Retina (tissue), 1 donor: ENCODE measurements at regions not wholly inside any gene's neighbourhood (a gene's known extent, or its start where the extent isn't known, plus 50 kb on each side); places are given as distances from the start of the nearest gene placed in this dataset.

ENCODE experiments used
- DNase-seq: peaks from one replicate; pipeline ENCODE4 v3.0.0-alpha.2; 2016

DNA sequence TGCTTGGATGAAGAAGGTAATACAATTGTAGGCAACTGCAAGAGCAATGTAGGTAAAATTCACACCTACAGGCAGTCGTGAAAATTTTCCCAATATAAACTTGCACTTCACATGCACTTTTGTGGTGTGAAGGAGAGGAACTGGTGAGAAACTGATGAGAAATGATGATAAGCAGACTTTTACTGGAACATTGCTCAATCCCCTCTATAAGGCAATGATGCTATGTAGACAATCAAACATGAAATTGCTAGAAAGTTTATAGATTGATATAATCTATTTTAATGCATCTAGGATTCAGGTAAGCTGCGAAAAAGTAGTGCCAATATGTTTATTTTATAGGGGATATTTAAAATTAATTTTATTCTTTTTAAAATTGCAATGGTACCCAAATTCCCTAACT is 802.2 kb downstream of the KCNT2 start:
- DNase-seq = no peak

DNA sequence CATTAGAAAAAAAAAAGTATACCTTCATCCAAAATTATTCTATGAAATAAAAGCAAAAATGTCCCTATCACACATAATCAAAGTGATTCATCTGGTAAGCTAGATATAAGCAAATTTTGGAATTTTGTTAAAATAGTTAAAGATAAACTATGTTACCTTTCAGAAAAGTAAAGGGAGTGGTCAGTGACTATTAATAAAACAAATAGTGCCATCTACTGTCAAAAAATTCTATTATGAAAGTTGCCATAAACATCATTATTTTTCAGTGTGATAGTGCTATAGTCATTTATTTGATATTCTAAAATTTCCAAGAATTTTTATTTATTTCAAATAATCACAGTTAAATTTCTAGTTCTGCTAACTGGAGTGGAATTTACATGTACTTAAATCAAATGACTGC is 803.7 kb downstream of the KCNT2 start:
- DNase-seq = no peak

DNA sequence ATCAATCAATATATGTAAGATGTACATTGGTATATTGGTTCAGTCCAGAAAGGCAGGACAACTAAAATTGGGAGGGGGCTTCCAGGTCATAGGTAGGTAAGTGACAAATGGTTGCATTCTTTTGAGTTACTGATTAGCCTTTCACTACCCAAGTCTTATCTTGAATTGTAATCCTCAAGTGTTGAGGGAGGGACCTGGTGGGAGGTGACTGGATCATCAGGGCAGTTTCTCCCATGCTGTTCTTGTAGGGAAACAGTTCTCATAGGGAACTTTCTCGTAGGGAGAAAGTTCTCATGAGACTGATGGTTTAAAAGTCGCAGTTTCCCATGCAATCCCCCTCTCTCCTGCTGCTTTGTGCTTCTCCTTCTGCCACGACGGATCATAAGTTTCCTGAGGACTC is 809.2 kb downstream of the KCNT2 start:
- DNase-seq = no peak

DNA sequence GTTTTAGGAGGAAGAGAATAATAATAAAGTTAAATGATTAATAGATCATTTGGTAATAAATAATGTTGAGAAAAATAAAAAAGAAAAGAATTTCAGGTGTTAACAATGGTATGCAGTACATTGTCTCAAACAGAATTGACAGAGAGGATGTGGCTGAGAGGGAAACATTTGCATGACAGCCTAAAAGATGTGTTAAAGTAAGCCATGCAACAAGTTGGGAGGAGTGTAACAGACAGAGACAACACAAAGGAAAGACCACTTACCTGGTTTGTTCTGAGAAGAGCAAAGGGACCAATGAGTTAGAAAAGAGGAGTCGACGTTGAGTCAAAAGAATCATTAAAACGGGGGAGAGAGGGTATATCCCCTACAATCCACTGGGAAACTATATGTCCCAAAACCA is 814.0 kb downstream of the KCNT2 start:
- DNase-seq = no peak

DNA sequence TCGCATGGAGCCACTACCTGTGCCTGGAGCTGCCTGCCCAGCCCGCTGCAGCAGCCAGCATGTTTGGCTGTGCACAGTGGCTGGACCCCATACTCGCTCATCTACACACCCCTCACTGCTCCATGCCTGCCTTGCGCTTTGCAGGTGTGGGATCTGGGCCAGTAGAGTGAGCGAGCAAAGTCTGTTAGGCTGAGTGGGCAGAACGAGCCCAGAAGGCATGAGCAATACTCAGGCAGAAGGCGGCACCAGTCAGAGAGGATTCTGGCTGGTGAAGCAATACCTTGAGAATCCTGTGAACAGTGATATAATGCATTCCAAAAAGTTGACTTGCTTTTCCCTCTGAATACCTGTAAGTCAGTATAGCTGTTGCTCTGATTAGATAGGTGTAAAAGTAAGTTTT is 816.4 kb downstream of the KCNT2 start:
- DNase-seq = no peak

DNA sequence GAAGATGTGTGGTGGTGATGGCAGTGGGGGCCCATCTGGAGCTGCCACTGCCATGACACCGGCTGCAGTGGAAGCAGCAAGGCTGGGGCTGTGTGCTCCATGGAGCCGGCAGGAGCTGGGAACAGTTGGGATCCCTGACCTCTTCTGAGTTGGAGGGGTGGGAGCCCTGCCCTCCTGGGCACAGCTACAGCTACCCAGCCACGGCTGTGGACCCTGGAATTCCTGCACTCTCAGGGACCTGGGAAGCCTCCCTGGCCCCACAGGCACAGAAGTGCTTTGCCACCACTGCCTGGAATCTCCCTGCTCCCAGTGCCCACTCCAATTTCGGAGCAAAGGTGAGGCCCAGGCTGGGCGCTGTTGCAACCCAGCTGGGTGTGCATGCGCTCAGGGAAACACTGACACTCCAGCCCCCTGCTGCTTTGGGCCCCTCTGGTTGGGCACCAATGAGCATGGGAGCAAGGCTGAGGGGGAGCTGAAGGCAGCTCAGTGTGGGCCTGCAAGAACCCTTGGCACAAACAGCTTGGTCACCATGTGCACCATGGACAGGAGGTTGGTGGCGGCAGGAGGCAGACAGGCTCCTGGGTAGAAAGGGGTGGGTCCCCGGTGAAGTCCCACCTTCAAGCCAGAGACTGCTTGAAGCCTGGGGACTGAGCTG is 817.6 kb downstream of the KCNT2 start:
- no peak for DNase-seq

DNA sequence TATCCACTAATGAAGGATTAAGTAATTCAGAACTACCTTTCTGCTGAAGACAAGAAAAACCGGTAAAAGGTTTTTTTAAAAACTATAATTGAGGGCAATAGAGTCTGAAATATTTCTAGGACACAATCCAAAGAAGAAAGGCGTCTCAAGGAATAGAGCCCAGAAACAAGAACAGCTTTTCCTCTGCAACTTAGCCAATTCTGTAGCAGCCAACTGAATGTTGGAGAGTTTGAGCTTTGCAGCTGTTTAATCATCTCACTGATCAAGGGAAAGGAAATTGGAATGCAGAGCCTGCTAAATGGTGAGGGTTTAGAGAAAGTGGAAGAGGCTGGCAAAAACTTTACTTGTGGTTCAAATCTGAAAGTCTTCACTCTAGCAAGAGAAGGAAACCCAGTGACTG is 818.9 kb downstream of the KCNT2 start:
- DNase-seq = no peak

DNA sequence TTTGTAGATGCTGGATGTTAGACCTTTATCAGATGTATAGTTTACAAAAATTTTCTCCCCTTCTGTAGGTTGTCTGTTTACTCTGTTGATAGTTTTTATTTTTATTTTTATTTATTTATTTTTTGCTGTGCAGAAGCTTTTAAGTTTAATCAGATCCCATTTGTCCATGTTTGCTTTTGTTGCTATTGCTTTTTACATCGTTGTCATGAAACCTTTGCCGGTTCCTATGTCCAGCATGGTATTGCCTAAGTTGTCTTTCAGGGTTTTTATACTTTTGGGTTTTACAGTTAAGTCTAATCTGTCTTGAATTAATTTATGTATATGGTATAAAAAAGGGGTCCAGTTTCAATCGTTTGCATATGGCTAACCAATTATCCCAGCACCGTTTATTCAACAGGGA is 819.5 kb downstream of the KCNT2 start:
- no peak for DNase-seq

DNA sequence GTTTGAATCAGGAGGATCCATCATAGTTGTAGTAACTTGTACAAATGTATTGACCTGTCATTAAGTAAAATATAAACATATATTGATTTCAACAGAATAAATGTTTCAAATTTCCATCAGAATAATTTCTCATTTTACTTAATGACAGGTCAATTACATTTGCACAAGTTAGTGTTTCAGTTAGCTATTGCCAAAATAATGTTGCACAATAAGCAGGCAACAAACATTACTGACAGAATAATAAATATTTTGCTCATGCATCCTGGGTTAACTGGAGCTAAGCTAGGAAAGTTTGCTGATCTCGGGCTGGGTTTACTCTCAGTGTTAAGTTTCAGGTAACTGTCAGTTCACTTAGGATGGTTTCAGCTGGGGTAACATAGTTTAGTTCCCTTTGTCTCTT is 822.4 kb downstream of the KCNT2 start:
- no peak for DNase-seq

DNA sequence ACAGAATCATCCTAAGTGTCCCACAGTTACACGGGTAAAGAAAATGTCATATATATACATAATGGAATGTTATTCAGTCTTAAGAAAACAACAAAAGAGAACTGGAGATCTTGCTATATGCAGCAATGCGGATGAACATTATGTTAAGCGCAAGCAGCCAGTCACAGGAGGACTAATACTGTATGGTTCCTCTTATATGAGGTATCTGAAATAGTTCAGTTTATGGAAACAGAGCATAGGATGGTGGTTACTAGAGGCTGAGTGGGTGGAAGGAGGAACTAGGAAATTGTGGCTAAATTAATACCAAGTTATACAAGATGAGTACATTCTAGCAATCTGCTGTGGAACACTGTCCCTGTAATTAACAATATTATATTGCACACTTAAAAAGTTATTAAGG is 834.3 kb downstream of the KCNT2 start:
- no peak for DNase-seq

DNA sequence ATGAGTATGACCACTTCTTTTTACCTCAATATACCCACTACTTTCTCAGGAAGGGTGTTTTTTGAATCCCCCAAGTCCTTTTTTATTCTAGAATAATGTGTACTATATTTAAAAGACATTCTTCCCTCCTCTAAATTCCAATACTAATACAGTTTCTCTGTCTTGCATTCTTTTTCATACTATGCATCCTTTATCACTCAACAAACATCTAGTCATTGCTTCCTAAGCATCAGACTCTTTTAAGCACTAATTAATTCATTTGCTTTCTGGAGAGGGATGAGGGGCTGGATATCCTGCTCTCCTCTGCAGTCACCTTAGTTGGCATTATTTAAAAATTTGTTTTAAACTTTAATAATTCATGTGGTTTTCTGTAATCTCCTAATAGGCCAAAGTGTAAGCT is 838.8 kb downstream of the KCNT2 start:
- DNase-seq = no peak

DNA sequence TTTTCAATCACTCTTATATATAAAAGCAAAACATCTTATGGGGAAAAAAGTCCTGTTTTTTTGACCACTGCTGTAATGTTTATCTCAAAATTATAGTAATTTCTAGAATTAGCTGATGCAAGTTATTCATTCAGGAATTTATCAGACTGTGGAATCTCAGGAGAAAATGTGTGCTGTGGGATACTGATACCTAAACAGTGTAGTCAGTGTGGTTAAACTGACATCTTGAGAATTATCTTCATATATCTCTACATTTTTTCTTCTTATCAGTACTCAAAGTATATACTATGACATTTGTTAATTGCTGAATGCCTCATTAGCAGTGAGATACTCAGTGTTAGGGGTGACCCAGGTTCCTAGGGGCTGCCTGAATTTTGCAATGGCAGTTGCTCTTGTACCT is 839.3 kb downstream of the KCNT2 start:
- DNase-seq = no peak

DNA sequence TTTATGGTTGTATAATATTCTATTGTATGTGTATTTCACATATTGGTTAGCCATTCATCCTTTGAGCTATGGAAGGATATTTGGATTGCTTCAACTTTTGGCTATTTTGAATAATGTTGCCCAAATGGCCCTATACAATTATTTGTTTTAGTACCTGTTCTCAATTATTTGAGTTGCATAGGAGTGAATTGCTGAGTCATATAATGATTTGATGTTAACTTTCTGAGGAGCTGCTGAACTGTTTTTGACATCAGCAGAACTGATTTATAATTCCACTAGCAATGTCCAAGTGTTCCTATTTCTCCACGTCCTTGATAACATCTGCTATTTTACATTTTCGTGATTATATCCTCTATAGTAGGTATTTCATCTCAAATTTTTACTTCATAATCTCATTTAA is 839.9 kb downstream of the KCNT2 start:
- no peak for DNase-seq

DNA sequence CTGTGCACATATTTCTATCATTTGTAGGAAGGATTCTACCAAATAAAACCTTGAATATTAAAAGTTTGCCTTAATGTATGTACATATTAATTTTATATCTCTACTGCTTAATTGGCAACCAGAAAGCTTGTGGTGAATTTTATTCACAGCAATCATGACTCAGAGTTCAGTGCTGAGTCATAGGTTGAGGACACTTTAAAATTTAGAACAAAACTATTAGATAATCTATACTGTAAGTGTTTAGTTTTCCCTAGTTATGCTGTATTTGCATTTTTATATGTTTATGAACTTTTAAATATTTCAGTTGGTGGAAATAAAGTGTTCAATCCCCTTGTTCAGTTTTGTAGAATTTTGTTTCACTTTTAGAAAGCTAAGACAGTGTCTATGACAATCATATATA is 841.5 kb downstream of the KCNT2 start:
- DNase-seq = no peak

DNA sequence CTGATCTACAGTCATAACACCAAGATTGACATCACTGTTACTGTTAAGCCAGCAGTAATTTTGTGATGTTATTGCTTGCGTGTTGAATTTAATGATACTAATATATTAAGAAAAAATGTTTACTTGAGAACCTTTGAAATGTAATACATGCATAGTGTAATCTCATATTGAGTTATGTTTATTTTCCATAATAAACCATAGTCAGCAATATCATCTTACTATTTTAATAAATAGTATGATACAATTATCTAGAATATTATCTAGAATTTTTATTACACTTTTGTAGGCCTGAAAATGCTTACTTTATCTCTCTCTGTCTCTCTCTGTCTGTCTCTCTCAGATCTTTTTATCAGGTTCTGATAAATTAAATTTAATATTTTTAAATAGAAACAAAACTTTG is 843.1 kb downstream of the KCNT2 start:
- DNase-seq = no peak

DNA sequence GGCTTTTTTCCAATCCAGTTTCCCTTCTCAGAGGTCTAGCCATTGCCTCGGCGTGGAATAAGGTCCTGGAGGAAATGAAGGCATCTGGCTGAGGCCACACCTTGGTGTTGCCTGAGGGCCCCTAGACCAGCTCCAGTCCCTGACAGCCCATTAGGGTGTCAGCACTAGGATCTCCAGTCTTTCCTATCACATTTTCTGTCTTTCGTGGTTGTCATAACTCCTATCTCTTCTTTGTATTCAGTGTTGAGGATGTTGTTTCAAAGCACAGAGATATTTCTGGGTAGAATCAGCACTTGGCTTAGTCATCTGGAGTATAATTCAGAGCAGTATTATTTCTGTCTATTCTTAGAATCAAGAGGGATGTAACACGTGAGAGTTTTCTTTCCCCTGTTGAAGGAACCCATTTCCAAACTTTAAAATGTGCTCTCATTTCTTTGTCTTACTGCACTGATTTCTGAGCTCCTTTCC is 844.3 kb downstream of the KCNT2 start:
- no peak for DNase-seq

DNA sequence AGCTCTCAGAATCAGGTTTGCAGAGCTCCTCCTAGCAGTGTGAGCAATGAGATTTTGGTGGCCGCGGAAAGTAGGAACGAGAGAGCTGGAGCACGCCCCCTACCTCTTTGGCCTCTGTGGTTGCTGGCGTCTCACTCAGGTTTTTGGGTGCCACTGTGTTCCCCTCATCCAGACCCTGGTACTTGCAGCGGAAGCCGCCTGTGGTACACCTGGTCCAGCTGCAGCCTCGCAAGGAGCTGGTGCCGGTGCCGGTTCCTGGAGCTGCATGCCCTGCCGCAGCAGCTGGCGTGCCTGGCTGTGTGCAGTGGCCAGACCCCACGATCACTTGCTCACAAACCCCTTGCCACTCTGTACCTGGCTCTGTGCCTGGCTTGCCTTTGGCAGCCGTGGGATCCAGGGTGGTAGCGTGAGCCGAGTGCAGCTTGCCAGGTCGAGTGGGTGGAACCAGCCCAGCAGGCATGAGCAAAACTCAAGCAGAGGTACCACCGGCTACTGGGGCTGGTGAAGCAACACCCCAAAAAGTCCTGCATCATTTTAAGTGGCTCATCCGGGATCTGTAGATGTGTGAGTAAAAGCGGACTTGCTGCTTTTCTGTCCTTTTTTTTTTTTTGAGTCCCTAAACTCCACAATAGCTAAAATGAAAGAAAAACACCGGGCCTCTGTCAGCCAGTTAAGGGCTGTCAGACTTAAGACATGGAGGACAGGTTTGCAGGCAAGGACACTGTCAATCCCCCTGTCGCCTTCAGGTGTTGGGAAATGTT is 844.9 kb downstream of the KCNT2 start:
- no peak for DNase-seq

DNA sequence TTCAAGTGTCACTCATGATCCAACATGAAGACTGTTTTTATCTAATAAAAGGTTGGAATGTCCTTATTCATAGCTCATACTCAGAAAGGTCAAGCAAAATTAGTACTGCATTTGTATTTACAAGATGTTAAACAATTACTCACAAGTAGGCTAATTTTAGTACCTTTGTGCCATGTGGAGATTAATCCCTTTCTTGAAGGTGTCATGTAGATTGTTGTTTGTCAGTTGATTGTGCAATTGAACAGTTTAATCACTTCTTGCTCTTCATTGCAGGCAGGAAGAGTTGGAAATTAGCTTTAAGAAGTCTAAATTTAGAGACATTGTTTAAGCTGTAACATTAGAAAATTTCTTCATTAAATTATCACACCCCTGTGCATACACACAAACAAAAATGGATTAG is 847.1 kb downstream of the KCNT2 start:
- no peak for DNase-seq

DNA sequence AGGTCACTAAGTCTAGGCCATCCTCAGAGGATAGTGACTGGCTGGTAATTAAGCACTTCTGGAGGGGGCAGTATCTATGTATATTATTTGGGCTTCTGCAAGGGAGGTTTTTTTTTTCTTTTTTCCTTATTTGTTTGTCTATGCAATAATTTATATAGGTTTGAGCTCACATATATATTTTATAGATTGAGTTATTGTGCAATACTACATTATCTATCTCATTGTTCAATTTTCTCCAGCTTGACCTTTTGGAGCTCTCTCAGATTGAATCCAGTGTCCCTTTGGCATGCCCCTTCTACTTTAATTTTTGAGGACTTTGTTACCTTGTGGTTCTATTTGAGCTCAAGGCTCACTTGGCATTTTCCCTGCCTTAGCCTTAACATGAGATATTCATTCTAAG is 852.1 kb downstream of the KCNT2 start:
- no peak for DNase-seq

DNA sequence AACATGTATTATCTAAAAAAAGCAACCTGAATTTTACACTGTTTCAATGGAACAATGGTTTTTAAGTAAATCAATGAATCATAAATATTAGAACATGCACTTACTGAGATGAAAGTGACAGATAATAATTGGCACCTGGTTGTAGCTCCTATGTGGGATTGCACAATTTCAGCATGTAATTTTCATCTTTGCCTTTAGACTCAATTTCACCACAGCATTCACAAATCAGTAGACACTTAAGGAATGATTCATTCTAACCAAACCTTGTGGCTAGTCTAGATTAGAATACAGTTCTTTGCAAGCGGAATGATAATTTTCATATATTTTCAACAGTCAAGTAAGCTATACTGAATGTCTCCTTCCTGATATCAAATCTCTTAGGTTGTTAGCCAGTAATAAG is 853.4 kb downstream of the KCNT2 start:
- DNase-seq = no peak

DNA sequence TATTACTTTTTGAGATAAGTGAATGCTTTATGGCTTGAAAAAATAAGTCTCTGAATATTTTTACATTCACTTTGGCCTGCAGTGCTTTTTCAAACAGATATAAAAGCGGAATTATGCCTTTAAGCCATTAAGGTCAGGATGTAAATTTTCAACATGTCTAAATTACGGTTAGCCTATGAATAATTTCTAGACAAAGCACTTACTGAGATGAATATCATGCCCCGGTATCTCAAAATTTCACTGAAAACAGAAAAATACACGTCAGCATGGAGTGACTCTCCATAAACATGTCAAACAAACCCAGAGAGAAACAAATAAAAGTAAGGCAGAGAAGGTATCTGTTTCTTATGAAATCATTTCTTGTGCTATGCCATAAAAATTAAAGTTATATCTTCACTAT is 853.9 kb downstream of the KCNT2 start:
- DNase-seq = no peak

DNA sequence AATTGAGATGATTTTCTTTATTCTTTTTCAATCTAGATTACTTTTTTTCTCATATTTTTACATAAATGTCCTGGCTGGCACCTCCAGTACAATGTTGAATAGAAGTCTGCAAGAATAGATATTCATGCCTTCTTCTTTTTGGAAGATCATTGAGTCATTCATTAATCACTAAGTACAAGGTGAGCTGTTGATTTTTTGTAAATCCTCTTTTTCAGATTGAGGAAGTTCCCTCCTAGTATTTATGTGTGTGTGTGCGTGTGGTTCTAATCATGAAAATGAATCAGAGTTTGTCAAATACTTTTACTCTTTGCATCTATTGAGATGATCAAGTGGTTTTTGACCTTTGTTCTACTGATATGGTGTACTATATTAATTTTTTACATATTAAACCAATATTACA is 859.3 kb downstream of the KCNT2 start:
- no peak for DNase-seq

DNA sequence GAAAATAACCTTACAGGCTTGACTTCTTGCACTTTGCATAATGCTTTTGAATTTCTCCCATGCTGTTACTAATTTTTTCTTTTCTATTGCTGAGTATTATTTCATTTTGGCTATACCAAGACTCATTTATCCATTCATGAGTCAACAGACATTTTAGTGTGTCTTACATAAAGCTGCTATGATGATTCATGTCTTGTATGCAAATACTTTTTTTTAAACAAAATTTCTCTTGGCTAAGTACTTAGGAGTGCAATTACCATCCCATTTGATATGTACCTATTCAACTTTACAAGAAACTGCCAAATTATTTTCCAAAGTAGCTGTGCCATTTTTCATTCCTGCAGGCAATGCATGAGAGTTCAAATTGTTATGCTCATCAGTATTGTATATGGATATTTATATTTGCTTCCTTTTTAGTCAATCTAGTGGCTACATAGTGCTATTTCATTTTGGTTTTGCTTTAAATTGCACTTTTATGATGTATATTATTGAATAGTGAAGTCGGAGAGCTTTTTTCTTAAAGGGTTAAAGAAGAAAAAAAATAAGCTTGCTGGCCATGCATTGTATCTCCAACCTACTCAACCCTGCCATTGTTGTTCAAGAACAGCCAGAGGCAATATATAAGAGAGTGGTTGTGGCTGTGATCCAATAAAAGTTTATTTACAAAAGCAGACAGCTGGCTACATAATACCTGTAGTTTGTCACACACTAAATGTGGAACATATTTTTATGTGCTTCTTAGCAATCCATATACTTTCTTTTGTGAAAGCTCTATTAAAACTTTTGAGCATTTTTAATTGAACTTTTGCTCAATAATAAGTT is 862.8 kb downstream of the KCNT2 start:
- no peak for DNase-seq

DNA sequence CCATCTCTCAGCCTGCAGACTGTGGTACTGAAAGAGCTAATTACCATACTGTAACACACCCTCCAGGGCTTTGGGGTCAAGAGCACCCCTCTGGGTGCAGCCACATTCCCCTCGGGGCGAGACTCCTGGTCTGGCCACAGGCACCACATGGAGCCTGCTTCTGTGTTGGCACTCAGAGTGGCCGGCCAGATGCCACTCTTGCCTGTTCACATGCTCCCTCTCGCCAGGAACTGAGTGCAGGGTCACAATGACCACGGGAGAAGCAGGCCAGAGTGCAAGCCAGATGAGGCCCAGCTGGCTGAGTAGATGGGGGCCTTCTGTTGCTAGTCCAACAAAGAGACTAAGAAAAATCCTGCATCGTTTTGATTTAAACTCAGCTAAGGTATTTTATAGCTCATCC is 864.0 kb downstream of the KCNT2 start:
- DNase-seq = no peak
